Activated CD4-positive, alpha-beta T cell treated with anti-CD3 and anti-CD28 coated beads, Interleukin-10, Interleukin-2, amounts not matched to agents 100 ng/mL and 50 ng/mL, durations not matched to agents 16 hours and 8 hours (primary cell): ENCODE measurements at regions not wholly inside any gene's neighbourhood (a gene's known extent, or its start where the extent isn't known, plus 50 kb on each side); places are given as distances from the start of the nearest gene placed in this dataset.

Source experiments
- DNase-seq: peaks from one replicate; pipeline ENCODE4 v3.0.0-alpha.2; 2020

- DNase-seq, result no peak
Measured at GRCh38 chr2:81213598-81213997, 909.0 kb upstream of the LRRTM1 start.

- DNase-seq, result no peak
Measured at GRCh38 chr2:81206216-81206615, 901.7 kb upstream of the LRRTM1 start.

GRCh38 chr2:81196933-81197628 is 892.5 kb upstream of the LRRTM1 start:
- DNase-seq, result no peak

- DNase-seq, result no peak
Measured at GRCh38 chr2:81196383-81196851, 891.9 kb upstream of the LRRTM1 start.

DNA sequence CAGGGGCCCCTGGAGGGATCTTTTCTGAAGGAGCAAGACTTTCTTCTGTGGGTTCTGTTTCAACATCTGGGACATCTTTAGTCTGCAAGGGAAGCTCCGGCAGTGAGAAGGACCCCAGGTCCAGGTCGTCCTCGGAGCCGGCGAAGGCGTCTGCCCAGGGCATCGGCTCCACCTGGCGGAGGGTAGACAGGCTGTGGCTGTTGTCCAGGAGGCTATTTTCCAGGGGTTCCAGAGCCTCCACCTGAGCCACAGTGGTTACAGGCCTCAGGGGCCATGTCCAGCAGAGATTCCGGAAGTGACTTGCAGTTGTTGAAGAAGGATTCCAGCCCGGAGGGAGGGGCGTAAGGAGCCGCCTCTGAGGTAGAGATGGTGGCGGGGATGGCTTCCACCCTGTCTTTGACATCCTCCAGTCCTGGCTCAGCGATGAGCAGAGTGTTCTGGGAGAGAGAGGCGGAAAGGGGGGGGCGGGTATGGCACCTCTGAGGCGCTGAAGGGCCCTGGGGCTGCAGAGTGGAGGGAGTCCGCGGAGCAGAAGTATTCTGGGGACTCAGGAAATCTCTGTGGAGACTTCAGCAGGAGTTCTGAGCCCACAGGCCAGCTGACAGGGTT is 891.3 kb upstream of the LRRTM1 start:
- DNase-seq, result no peak

GRCh38 chr2:81195017-81195773 is 890.6 kb upstream of the LRRTM1 start:
- no peak for DNase-seq

- DNase-seq, result no peak
Measured at GRCh38 chr2:81194581-81194980, 890.0 kb upstream of the LRRTM1 start.

DNA sequence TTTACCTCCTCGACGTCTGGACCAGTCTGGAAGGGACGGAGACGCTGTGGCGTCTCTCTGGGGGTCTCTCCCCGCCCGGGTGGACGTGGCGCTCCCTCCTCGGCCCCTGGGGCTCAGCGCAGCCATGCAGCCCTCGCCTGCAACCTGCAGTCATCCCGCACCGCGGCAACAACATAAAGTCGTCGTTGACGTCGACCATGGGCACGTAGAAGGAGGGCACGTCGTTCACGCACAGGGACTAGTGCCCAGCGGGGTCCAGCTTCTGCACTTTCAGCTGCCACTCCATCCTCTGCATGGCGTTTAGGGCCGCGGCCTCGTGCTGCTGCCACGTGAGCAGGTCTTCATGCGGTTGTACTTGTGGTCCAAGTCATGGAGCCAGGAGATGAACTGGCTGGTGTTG is 889.6 kb upstream of the LRRTM1 start:
- no peak for DNase-seq

DNA sequence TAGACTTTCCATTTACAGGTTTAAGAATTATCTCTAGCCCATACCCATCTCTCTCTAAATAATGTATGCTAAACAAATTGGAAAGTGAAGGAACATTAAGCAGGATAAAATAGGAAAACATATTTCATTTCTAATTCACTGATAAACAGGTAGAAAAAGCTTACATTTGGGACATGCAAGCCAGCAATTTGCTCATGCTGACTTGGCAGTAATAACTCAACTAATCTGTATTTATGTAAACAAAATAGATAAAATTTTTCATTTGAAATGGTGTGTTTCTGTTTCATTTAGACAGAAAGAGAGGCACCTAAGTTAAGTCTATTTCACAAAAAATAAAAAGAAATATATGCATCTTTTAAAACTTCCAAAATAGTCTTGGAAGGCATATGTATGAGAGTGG is 877.3 kb upstream of the LRRTM1 start:
- no peak for DNase-seq

DNA sequence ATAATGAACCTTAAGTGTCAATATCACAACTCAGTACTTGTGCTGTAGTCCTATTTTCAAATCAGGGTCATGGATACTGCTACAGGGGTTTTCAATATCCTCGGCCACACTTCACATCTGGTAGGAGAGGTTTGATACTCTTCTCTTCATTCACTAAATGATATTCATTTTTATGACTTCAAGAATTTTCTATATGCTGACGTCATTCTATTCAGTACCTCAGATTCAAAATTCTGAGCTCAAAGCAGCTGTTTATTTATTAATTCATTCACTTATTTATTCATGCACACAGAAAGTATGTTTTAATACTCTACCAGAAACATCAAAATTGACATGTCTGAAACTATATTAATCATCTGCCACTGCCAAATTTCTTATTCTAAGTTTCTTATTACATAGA is 866.9 kb upstream of the LRRTM1 start:
- DNase-seq, result no peak

DNA sequence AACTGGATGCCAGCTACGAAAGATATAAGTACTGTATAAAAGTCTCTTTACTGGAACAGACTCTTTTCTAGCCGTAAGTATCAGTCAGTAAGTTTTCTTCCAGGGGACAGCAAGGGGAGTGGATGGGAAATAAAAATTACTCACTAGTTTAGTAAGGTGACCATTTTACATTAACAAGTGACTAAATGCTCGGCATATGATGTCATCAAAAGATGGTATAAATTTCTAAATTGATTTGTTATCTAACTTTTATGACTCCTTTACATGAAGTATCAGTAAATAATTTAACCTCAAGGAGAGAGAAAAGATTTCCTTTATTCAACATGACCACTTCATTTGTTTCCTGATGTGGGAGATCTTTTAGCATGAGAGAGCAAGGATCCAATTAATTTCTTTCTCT is 859.0 kb upstream of the LRRTM1 start:
- no peak for DNase-seq

- no peak for DNase-seq
Measured at GRCh38 chr2:81158505-81158904, 854.0 kb upstream of the LRRTM1 start.

GRCh38 chr2:81148323-81148722 is 843.8 kb upstream of the LRRTM1 start:
- no peak for DNase-seq

DNA sequence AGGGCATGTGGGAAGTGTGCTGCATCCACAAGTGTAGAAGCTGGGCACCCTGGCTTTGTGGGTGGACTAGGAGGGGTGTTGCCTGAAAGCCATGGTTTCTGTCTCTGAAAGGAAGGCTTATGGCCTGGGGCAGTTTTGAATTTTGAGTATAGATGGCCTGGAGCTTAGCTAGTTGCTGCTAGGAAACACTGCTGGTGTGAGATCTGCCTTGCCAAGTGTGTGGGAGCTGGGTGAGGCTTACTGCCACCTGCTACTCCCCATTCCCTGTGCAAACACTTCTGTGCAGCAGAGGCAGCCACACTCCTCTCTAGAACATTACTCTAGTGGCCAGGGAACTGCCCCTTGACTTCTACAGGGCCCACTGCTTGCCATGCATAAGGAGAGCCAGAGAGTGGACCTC is 831.7 kb upstream of the LRRTM1 start:
- no peak for DNase-seq

DNA sequence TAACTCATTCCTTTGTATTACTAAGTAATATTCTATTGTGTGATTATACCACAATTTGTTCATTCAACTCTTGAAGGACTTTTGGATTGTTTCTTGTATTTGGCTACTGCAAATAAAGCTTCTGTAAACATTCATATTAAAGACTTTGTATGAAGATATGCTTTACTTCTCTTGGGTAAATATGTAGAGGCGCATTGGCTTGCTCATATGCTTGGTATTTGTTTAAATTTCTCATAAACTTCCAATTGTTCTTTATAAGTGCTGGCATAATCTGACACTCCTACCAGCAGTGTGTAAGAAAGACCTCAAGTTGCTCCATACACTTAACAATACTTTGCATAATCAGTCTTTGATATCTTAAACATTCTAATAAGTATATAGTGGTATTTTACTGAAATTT is 792.8 kb upstream of the LRRTM1 start:
- no peak for DNase-seq

- no peak for DNase-seq
Measured at GRCh38 chr2:81093031-81093430, 788.5 kb upstream of the LRRTM1 start.

DNA sequence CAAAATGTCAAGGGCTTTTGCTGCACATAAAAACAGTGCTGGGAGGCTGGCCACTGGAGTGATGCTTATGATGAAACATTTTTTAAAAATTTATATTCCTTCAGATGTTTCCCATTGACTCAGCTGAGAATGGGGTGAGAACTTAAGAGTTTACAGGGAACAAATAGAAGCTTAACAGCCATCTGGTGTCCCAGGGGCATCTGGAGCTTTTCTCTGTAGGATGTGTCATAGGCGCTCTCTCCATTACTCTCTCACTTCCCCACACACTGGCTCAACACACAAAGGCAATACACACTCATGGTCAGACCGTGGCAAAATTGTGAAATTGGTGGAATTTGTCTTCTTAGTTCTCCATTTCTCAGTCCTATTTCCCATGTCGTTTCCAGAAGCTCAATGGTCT is 783.1 kb upstream of the LRRTM1 start:
- DNase-seq, result no peak

DNA sequence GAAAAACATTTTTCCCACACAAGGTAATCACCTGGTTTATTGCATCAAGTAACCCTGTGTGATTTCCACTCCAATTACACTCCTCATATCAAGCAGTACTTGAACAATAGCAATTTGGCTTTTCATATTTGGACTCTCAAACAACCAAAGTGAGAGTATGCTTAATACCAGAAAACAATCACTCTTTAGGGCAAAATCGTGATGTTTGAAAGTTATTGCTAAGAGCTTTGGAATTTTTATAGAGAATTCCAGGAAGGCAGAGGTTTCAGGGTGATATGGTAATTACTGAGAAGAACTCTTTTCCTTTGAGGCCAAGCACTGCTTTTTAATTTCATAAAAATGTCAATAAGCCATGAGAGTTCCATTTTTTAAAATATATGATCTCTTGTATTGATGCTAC is 779.5 kb upstream of the LRRTM1 start:
- no peak for DNase-seq

DNA sequence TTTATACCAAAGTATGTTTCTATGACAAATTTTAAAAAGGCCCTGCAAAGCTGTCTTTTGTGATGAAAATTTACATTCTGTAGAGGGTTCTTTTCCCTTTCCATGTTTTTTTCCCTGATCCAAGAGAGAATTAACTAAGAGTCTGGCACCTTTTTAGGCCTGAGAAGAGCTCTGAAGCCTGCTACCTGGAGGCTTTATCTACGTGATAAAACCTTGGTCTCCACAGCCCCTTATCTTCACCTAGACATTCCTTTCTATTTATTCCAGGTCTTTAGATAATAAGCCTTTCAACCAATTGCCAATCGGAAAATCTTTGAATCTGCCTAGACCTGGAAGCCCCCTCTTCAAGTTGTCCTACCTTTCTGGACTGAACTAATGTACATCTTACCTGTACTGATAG is 774.1 kb upstream of the LRRTM1 start:
- DNase-seq, result no peak

GRCh38 chr2:81078102-81078501 is 773.5 kb upstream of the LRRTM1 start:
- no peak for DNase-seq

GRCh38 chr2:81077396-81077795 is 772.8 kb upstream of the LRRTM1 start:
- no peak for DNase-seq

GRCh38 chr2:81073412-81073811 is 768.9 kb upstream of the LRRTM1 start:
- no peak for DNase-seq

- DNase-seq, result no peak
Measured at GRCh38 chr2:81068144-81068543, 763.6 kb upstream of the LRRTM1 start.

GRCh38 chr2:81061016-81061415 is 756.5 kb upstream of the LRRTM1 start:
- DNase-seq, result no peak
